WTC11 (cell line): ENCODE measurements at regions not wholly inside any gene's neighbourhood (a gene's known extent, or its start where the extent isn't known, plus 50 kb on each side); places are given as distances from the start of the nearest gene placed in this dataset.

Source experiments
- ATAC-seq: fragments of 200-7000 bp; cut with Tn5 transposase; 2 replicates; pipeline ENCODE4 v1.10.0; 2021; ENCODE audit warnings: mild to moderate bottlenecking, moderate library complexity
- CTCF ChIA-PET: fragments of 300-600 bp; sonication (Branson Sonifier 250); formaldehyde crosslinking; loops from one replicate; lab custom pipeline; 2021; ENCODE audit warnings: antibody characterized with exemption; lab: Charles Lee
- POLR2A ChIA-PET: fragments of 350-600 bp; sonication (Branson Sonifier 250); formaldehyde crosslinking; loops from one replicate; lab custom pipeline; 2021; ENCODE audit warnings: antibody characterized with exemption; lab: Charles Lee
- DNase-seq: peaks from one replicate; pipeline ENCODE4 v3.0.0; 2021; ENCODE audit warnings: low spot score
- H3K27ac Mint-ChIP-seq: 2 replicates; pipeline ENCODE4 v1.8.0; 2021; ENCODE audit warnings: mixed read lengths
- H3K27me3 Mint-ChIP-seq: 2 replicates; pipeline ENCODE4 v1.8.0; 2021; ENCODE audit warnings: low read depth, mild to moderate bottlenecking, moderate library complexity, mixed read lengths
- H3K36me3 Mint-ChIP-seq: 2 replicates; pipeline ENCODE4 v1.8.0; 2021; ENCODE audit warnings: mixed read lengths
- H3K4me1 Mint-ChIP-seq: 2 replicates; pipeline ENCODE4 v1.8.0; 2022; ENCODE audit warnings: mixed read lengths
- H3K4me3 Mint-ChIP-seq: 2 replicates; pipeline ENCODE4 v1.8.0; 2021; ENCODE audit warnings: mild to moderate bottlenecking, moderate library complexity, mixed read lengths
- H3K9me3 Mint-ChIP-seq: 2 replicates; pipeline ENCODE4 v1.8.0; 2021; ENCODE audit warnings: mixed read lengths
- ATF3 ChIP-seq: sonication (generic); formaldehyde crosslinking; conservative IDR thresholded peaks from 2 replicates; pipeline ENCODE4 v1.8.1; 2022; ENCODE audit warnings: mild to moderate bottlenecking, missing genetic modification reagents
- CREM ChIP-seq: sonication (generic); formaldehyde crosslinking; IDR thresholded peaks from 2 replicates; pipeline ENCODE4 v1.8.1; 2022; ENCODE audit warnings: mild to moderate bottlenecking, missing genetic modification reagents, moderate library complexity
- E2F5 ChIP-seq: sonication (generic); formaldehyde crosslinking; IDR thresholded peaks from 2 replicates; pipeline ENCODE4 v1.8.1; 2022; ENCODE audit warnings: mild to moderate bottlenecking, moderate library complexity, missing genetic modification reagents
- ELF4 ChIP-seq: sonication (generic); formaldehyde crosslinking; IDR thresholded peaks from 2 replicates; pipeline ENCODE4 v1.8.1; 2022; ENCODE audit warnings: low read depth, mild to moderate bottlenecking, moderate library complexity, missing genetic modification reagents
- EMX1 ChIP-seq: fragments of 250-450 bp; sonication (Bioruptor Pico); IDR thresholded peaks from 2 replicates; pipeline ENCODE4 v1.8.0; 2021; ENCODE audit warnings: mild to moderate bottlenecking
- ERG ChIP-seq: fragments of 250-450 bp; sonication (Bioruptor Pico); IDR thresholded peaks from 2 replicates; pipeline ENCODE4 v1.8.0; 2021; ENCODE audit warnings: mild to moderate bottlenecking
- ESRRA ChIP-seq: sonication (generic); formaldehyde crosslinking; IDR thresholded peaks from 2 replicates; pipeline ENCODE4 v1.8.1; 2022; ENCODE audit warnings: mild to moderate bottlenecking, missing genetic modification reagents, borderline replicate concordance
- GTF2I ChIP-seq: fragments of 250-450 bp; sonication (Bioruptor Pico); conservative IDR thresholded peaks from 2 replicates; pipeline ENCODE4 v1.4.0; 2021; ENCODE audit warnings: mild to moderate bottlenecking
- HMGXB4 ChIP-seq: sonication (generic); formaldehyde crosslinking; IDR thresholded peaks from 2 replicates; pipeline ENCODE4 v1.8.1; 2023; ENCODE audit warnings: mild to moderate bottlenecking, moderate library complexity, missing genetic modification reagents
- NFE2L1 ChIP-seq: sonication (generic); formaldehyde crosslinking; IDR thresholded peaks from 2 replicates; pipeline ENCODE4 v1.8.1; 2023; ENCODE audit warnings: missing genetic modification reagents
- NR1H2 ChIP-seq: sonication (generic); formaldehyde crosslinking; IDR thresholded peaks from 2 replicates; pipeline ENCODE4 v1.9.0; 2021; ENCODE audit warnings: mild to moderate bottlenecking, moderate library complexity, missing genetic modification reagents
- PREB ChIP-seq: sonication (generic); formaldehyde crosslinking; IDR thresholded peaks from 2 replicates; pipeline ENCODE4 v1.8.1; 2022; ENCODE audit warnings: mild to moderate bottlenecking, missing genetic modification reagents, moderate library complexity, borderline replicate concordance
- PRRX2 ChIP-seq: fragments of 250-450 bp; sonication (Bioruptor Pico); IDR thresholded peaks from 2 replicates; pipeline ENCODE4 v1.8.0; 2021; ENCODE audit warnings: mild to moderate bottlenecking
- TEAD4 ChIP-seq: sonication (generic); formaldehyde crosslinking; IDR thresholded peaks from 2 replicates; pipeline ENCODE4 v1.8.0; 2022; ENCODE audit warnings: mild to moderate bottlenecking, missing genetic modification reagents
- TP53 ChIP-seq: sonication (generic); formaldehyde crosslinking; IDR thresholded peaks from 2 replicates; pipeline ENCODE4 v1.8.1; 2023; ENCODE audit warnings: mild to moderate bottlenecking, missing genetic modification reagents
- ZNF138 ChIP-seq: sonication (generic); formaldehyde crosslinking; conservative IDR thresholded peaks from 2 replicates; pipeline ENCODE4 v1.8.1; 2022; ENCODE audit warnings: mild to moderate bottlenecking, moderate library complexity, missing genetic modification reagents
- ZNF281 ChIP-seq: sonication (generic); formaldehyde crosslinking; IDR thresholded peaks from 2 replicates; pipeline ENCODE4 v1.8.0; 2023; ENCODE audit warnings: mild to moderate bottlenecking, missing genetic modification reagents
- ZNF416 ChIP-seq: fragments of 250-450 bp; sonication (Bioruptor Pico); IDR thresholded peaks from 2 replicates; pipeline ENCODE4 v1.9.0; 2021; ENCODE audit warnings: mild to moderate bottlenecking, inconsistent platforms
- ZNF512 ChIP-seq: sonication (generic); formaldehyde crosslinking; IDR thresholded peaks from 2 replicates; pipeline ENCODE4 v1.8.1; 2022; ENCODE audit warnings: missing genetic modification reagents, borderline replicate concordance
- ZNF532 ChIP-seq: fragments of 250-450 bp; sonication (Bioruptor Pico); IDR thresholded peaks from 2 replicates; pipeline ENCODE4 v1.9.0; 2021; ENCODE audit warnings: mild to moderate bottlenecking, borderline replicate concordance

- DNase-seq (no peak), ATAC-seq (no peak)
- TF ChIP-seq PRRX2 (no peak), ZNF138 (CRISPR knock-in tag) (no peak), CREM (CRISPR knock-in tag) (no peak), ZNF512 (CRISPR knock-in tag) (no peak), ZNF532 (CRISPR knock-in tag) (no peak), ATF3 (CRISPR knock-in tag) (no peak), NFE2L1 (CRISPR knock-in tag) (no peak), TEAD4 (no peak), ZNF416 (CRISPR knock-in tag) (no peak), ZNF281 (CRISPR knock-in tag) (no peak), ERG (CRISPR knock-in tag) (no peak), ESRRA (CRISPR knock-in tag) (no peak), GTF2I (CRISPR knock-in tag) (no peak), PREB (no peak), TP53 (CRISPR knock-in tag) (no peak), HMGXB4 (no peak), NR1H2 (CRISPR knock-in tag) (no peak), ELF4 (no peak), E2F5 (CRISPR knock-in tag) (no peak), EMX1 (CRISPR knock-in tag) (no peak)
- POLR2A ChIA-PET: interaction anchor here (0.6 kb wide), 1 partner anchor 225 kb away, joined by 7 read pairs; no protein-coding TSS in a partner anchor
- CTCF ChIA-PET: interaction anchor here (1.4 kb wide), 1 partner anchor 16 kb away, joined by 5 read pairs; no protein-coding TSS in a partner anchor
- no peaks in the 10 kb centered on the region for H3K9me3 Mint-ChIP-seq
- H3K4me1 Mint-ChIP-seq: peaks cover 9% of the 10 kb centered on the region
- peaks cover 13% of the 10 kb centered on the region for H3K36me3 Mint-ChIP-seq
- H3K27me3 Mint-ChIP-seq: no peaks in the 10 kb centered on the region
- no peak overlapping the region for H3K4me3 Mint-ChIP-seq
- no peak overlapping the region for H3K27ac Mint-ChIP-seq
Measured at GRCh38 chr7:66542049-66542448, 86.6 kb upstream of the KCTD7 start.
